HepG2 (cell line): ENCODE measurements at regions not wholly inside any gene's neighbourhood (a gene's known extent, or its start where the extent isn't known, plus 50 kb on each side); places are given as distances from the start of the nearest gene placed in this dataset.

Source experiments
- NCOA2 ChIP-seq: sonication (generic); formaldehyde crosslinking; IDR thresholded peaks from 2 replicates; pipeline ENCODE4 v1.8.0; 2022; ENCODE audit warnings: inconsistent platforms
- REL ChIP-seq: sonication (generic); formaldehyde crosslinking; conservative IDR thresholded peaks from 2 replicates; pipeline ENCODE4 v1.8.0; 2022; ENCODE audit warnings: mild to moderate bottlenecking, missing genetic modification reagents, moderate library complexity
- REST ChIP-seq, 2 experiments: IDR thresholded peaks; 2 replicates each; pipeline ENCODE4 v1.6.1; 2011 to 2012; ENCODE audit warnings: low read length in 2 of 2, borderline replicate concordance in 1 of 2, low read depth in 1 of 2, mild to moderate bottlenecking in 1 of 2, moderate library complexity in 1 of 2
- SP1 ChIP-seq, 2 experiments: fragments of 450-650 bp in 1 of 2; sonication (generic) in 1 of 2; formaldehyde crosslinking in 1 of 2; IDR thresholded peaks; 2 replicates each; pipeline versions ENCODE4 v1.4.0 to v1.6.1; 2016 to 2020; ENCODE audit warnings: missing genetic modification reagents in 1 of 2
- SYNCRIP ChIP-seq: fragments of 200-400 bp; formaldehyde crosslinking; IDR thresholded peaks from 2 replicates; pipeline ENCODE4 v1.6.1; 2018; ENCODE audit warnings: mild to moderate bottlenecking, low read depth, low read length; ENCODE audit not compliant: insufficient read depth
- TBX3 ChIP-seq: fragments of 450-650 bp; IDR thresholded peaks from 2 replicates; pipeline ENCODE4 v1.6.1; 2017; ENCODE audit warnings: antibody characterized with exemption, mild to moderate bottlenecking, inconsistent platforms, borderline replicate concordance
- THRA ChIP-seq: sonication (generic); formaldehyde crosslinking; IDR thresholded peaks from 2 replicates; pipeline ENCODE4 v1.4.0; 2020; ENCODE audit warnings: missing genetic modification reagents, borderline replicate concordance
- ZBTB49 ChIP-seq: sonication (generic); formaldehyde crosslinking; IDR thresholded peaks from 2 replicates; pipeline ENCODE4 v1.4.0; 2020; ENCODE audit warnings: missing genetic modification reagents, borderline replicate concordance
- ZNF619 ChIP-seq: sonication (generic); formaldehyde crosslinking; IDR thresholded peaks from 2 replicates; pipeline ENCODE4 v1.4.0; 2020; ENCODE audit warnings: mild to moderate bottlenecking, missing genetic modification reagents
- ZNF790 ChIP-seq: sonication (generic); formaldehyde crosslinking; IDR thresholded peaks from 2 replicates; pipeline ENCODE4 v1.8.0; 2022; ENCODE audit warnings: missing genetic modification reagents, mild to moderate bottlenecking, borderline replicate concordance
- TF ChIP-seq, protein P1 (sequence below): IDR thresholded peaks from 2 replicates; pipeline ENCODE4 v1.6.1; 2016; ENCODE audit warnings: mild to moderate bottlenecking
- TF ChIP-seq, protein P2 (sequence below), 2 experiments: sonication (generic) in 1 of 2; formaldehyde crosslinking in 1 of 2; IDR thresholded peaks; 2 replicates each; pipeline versions ENCODE4 v1.4.0 to v1.6.1; 2016 to 2020; ENCODE audit warnings: borderline replicate concordance in 1 of 2, low read depth in 1 of 2, mild to moderate bottlenecking in 1 of 2, missing genetic modification reagents in 1 of 2

GRCh38 chr20:50415516-50416268 lies 94.5 kb upstream of the PTPN1 start (continued):
- TF ChIP-seq REST (IDR thresholded peaks at IDR 0.05; ENCODE audit: borderline replicate concordance in 1 of 2, low read depth in 1 of 2, low read length in 2 of 2): peak in 1 of 2 experiments; percentile 55; a peak in 1 of 4 replicates
- TF ChIP-seq TBX3: no peak
- peak; percentile 96 for TF ChIP-seq ZNF619 (CRISPR knock-in tag)
- TF ChIP-seq THRA: peak; percentile 37; the same call in 1 of the 2 replicates
- TF ChIP-seq, protein P1, sequence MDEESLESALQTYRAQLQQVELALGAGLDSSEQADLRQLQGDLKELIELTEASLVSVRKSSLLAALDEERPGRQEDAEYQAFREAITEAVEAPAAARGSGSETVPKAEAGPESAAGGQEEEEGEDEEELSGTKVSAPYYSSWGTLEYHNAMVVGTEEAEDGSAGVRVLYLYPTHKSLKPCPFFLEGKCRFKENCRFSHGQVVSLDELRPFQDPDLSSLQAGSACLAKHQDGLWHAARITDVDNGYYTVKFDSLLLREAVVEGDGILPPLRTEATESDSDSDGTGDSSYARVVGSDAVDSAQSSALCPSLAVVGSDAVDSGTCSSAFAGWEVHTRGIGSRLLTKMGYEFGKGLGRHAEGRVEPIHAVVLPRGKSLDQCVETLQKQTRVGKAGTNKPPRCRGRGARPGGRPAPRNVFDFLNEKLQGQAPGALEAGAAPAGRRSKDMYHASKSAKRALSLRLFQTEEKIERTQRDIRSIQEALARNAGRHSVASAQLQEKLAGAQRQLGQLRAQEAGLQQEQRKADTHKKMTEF (CRISPR knock-in tag): peak; percentile 84; the same call in 1 of the 2 replicates
- peak; percentile 34; the same call in 1 of the 2 replicates for TF ChIP-seq NCOA2 (CRISPR knock-in tag)
- no peak for TF ChIP-seq ZNF790 (CRISPR knock-in tag)
- TF ChIP-seq ZBTB49 (CRISPR knock-in tag): no peak
- TF ChIP-seq SP1 (IDR thresholded peaks at IDR 0.05): no peak
- TF ChIP-seq SP1 (CRISPR knock-in tag; IDR thresholded peaks at IDR 0.05): peak; percentile 37; the same call in 1 of the 2 replicates
- TF ChIP-seq, protein P2, sequence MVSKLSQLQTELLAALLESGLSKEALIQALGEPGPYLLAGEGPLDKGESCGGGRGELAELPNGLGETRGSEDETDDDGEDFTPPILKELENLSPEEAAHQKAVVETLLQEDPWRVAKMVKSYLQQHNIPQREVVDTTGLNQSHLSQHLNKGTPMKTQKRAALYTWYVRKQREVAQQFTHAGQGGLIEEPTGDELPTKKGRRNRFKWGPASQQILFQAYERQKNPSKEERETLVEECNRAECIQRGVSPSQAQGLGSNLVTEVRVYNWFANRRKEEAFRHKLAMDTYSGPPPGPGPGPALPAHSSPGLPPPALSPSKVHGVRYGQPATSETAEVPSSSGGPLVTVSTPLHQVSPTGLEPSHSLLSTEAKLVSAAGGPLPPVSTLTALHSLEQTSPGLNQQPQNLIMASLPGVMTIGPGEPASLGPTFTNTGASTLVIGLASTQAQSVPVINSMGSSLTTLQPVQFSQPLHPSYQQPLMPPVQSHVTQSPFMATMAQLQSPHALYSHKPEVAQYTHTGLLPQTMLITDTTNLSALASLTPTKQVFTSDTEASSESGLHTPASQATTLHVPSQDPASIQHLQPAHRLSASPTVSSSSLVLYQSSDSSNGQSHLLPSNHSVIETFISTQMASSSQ (IDR thresholded peaks at IDR 0.05; ENCODE audit: low read depth): no peak
- TF ChIP-seq, protein P2 (CRISPR knock-in tag; IDR thresholded peaks at IDR 0.05; ENCODE audit: borderline replicate concordance): peak; percentile 52; the same call in 1 of the 2 replicates
- TF ChIP-seq SYNCRIP: no peak
- TF ChIP-seq REL (CRISPR knock-in tag): 0 out of 2 replicates have a peak, but pooled peaks have one; percentile 60
